IgD-negative memory B cell (primary cell): ENCODE measurements at regions not wholly inside any gene's neighbourhood (a gene's known extent, or its start where the extent isn't known, plus 50 kb on each side); places are given as distances from the start of the nearest gene placed in this dataset.

Experiments
- H3K27ac Mint-ChIP-seq, 3 donors: one replicate each; pipeline ENCODE4 v1.8.0; 2020 to 2022; ENCODE audit warnings: mild to moderate bottlenecking in 3 of 3, mixed read lengths in 3 of 3, moderate library complexity in 1 of 3
- H3K27me3 Mint-ChIP-seq: one replicate; pipeline ENCODE4 v1.8.0; 2021; ENCODE audit warnings: mixed read lengths
- H3K36me3 Mint-ChIP-seq: one replicate; pipeline ENCODE4 v1.8.0; 2020; ENCODE audit warnings: mild to moderate bottlenecking, mixed read lengths
- H3K4me1 Mint-ChIP-seq, 3 donors: one replicate each; pipeline ENCODE4 v1.8.0; 2020 to 2022; ENCODE audit warnings: mixed read lengths in 3 of 3, mild to moderate bottlenecking in 1 of 3
- H3K4me3 Mint-ChIP-seq, 4 donors: one replicate each; pipeline ENCODE4 v1.8.0; 2020 to 2022; ENCODE audit warnings: mild to moderate bottlenecking in 4 of 4, mixed read lengths in 4 of 4, moderate library complexity in 3 of 4
- H3K9me3 Mint-ChIP-seq, 3 donors: one replicate each; pipeline ENCODE4 v1.8.0; 2020 to 2021; ENCODE audit warnings: mixed read lengths in 3 of 3, mild to moderate bottlenecking in 1 of 3

GRCh38 chr7:32316839-32317238, 173.3 kb downstream of the LSM5 start:
- Mint-ChIP-seq H3K36me3 (no peaks in the 10 kb centered on the region), H3K4me3 (no peak overlapping the region), H3K27me3 (peaks cover 10% of the 10 kb centered on the region), H3K27ac (no peak overlapping the region), H3K9me3 (peaks cover 0 to 3% (median 1%) of the 10 kb centered on the region in 3 donors), H3K4me1 (peaks cover 0 to 1% (median 0%) of the 10 kb centered on the region in 3 donors)

- Mint-ChIP-seq H3K27me3 (peaks cover 6% of the 10 kb centered on the region), H3K4me1 (peaks cover 0 to 1% (median 0%) of the 10 kb centered on the region in 3 donors), H3K36me3 (no peaks in the 10 kb centered on the region), H3K27ac (no peak overlapping the region), H3K9me3 (peaks cover 0 to 3% (median 1%) of the 10 kb centered on the region in 3 donors), H3K4me3 (no peak overlapping the region)
Observed at GRCh38 chr7:32314761-32315160, 175.4 kb downstream of the LSM5 start.

- Mint-ChIP-seq H3K27me3 (peaks cover 30% of the 10 kb centered on the region), H3K36me3 (no peaks in the 10 kb centered on the region), H3K4me1 (peaks cover 0 to 3% (median 2%) of the 10 kb centered on the region in 3 donors), H3K9me3 (no peaks in the 10 kb centered on the region), H3K4me3 (no peak overlapping the region), H3K27ac (no peak overlapping the region)
Observed at GRCh38 chr7:32301427-32301826, 188.8 kb downstream of the LSM5 start.

GRCh38 chr7:32299133-32299702, 191.0 kb downstream of the LSM5 start:
- Mint-ChIP-seq H3K4me1 (peaks cover 0 to 3% (median 2%) of the 10 kb centered on the region in 3 donors), H3K36me3 (no peaks in the 10 kb centered on the region), H3K27ac (no peak overlapping the region), H3K4me3 (peak overlapping the region in 1 of 4 donors; percentile 52), H3K9me3 (no peaks in the 10 kb centered on the region), H3K27me3 (peaks cover 35% of the 10 kb centered on the region)

GRCh38 chr7:32298408-32299132, 191.6 kb downstream of the LSM5 start:
- Mint-ChIP-seq H3K4me1 (peaks cover 0 to 3% (median 2%) of the 10 kb centered on the region in 3 donors), H3K9me3 (no peaks in the 10 kb centered on the region), H3K4me3 (peak overlapping the region in 1 of 4 donors; percentile 52), H3K27ac (no peak overlapping the region), H3K36me3 (no peaks in the 10 kb centered on the region), H3K27me3 (peaks cover 35% of the 10 kb centered on the region)

GRCh38 chr7:32293833-32294232, 196.3 kb downstream of the LSM5 start:
- H3K4me1 Mint-ChIP-seq = peaks cover 0 to 1% (median 0%) of the 10 kb centered on the region in 3 donors
- no peaks in the 10 kb centered on the region for H3K9me3 Mint-ChIP-seq
- no peaks in the 10 kb centered on the region for H3K36me3 Mint-ChIP-seq
- H3K27me3 Mint-ChIP-seq = peaks cover 15% of the 10 kb centered on the region
- no peak overlapping the region for H3K4me3 Mint-ChIP-seq
- peak overlapping the region in 1 of 3 donors; percentile 48 for H3K27ac Mint-ChIP-seq

- Mint-ChIP-seq H3K4me1 (no peaks in the 10 kb centered on the region), H3K27me3 (no peaks in the 10 kb centered on the region), H3K4me3 (no peak overlapping the region), H3K27ac (no peak overlapping the region), H3K36me3 (no peaks in the 10 kb centered on the region), H3K9me3 (peaks cover 0 to 2% (median 0%) of the 10 kb centered on the region in 3 donors)
Observed at GRCh38 chr7:32289651-32290414, 200.3 kb downstream of the LSM5 start.

- Mint-ChIP-seq H3K9me3 (peaks cover 0 to 2% (median 0%) of the 10 kb centered on the region in 3 donors), H3K27ac (no peak overlapping the region), H3K4me3 (no peak overlapping the region), H3K4me1 (no peaks in the 10 kb centered on the region), H3K27me3 (peaks cover 2% of the 10 kb centered on the region), H3K36me3 (no peaks in the 10 kb centered on the region)
Observed at GRCh38 chr7:32285698-32286097, 204.5 kb downstream of the LSM5 start.

GRCh38 chr7:32283546-32283945, 206.6 kb downstream of the LSM5 start:
- Mint-ChIP-seq H3K27ac (no peak overlapping the region), H3K4me3 (no peak overlapping the region), H3K27me3 (peaks cover 4% of the 10 kb centered on the region), H3K9me3 (peaks cover 0 to 2% (median 0%) of the 10 kb centered on the region in 3 donors), H3K36me3 (no peaks in the 10 kb centered on the region), H3K4me1 (no peaks in the 10 kb centered on the region)

GRCh38 chr7:32279500-32279899, 209.3 kb upstream of the PDE1C start:
- no peak overlapping the region for H3K4me3 Mint-ChIP-seq
- peaks cover 5% of the 10 kb centered on the region for H3K27me3 Mint-ChIP-seq
- H3K4me1 Mint-ChIP-seq = no peaks in the 10 kb centered on the region
- H3K36me3 Mint-ChIP-seq = no peaks in the 10 kb centered on the region
- peaks cover 0 to 2% (median 0%) of the 10 kb centered on the region in 3 donors for H3K9me3 Mint-ChIP-seq
- H3K27ac Mint-ChIP-seq = no peak overlapping the region

GRCh38 chr7:32275216-32276009, 205.2 kb upstream of the PDE1C start:
- no peaks in the 10 kb centered on the region for H3K36me3 Mint-ChIP-seq
- H3K4me3 Mint-ChIP-seq = no peak overlapping the region
- no peak overlapping the region for H3K27ac Mint-ChIP-seq
- peaks cover 3% of the 10 kb centered on the region for H3K27me3 Mint-ChIP-seq
- H3K4me1 Mint-ChIP-seq = no peaks in the 10 kb centered on the region
- H3K9me3 Mint-ChIP-seq = peaks cover 0 to 3% (median 2%) of the 10 kb centered on the region in 3 donors

- peaks cover 0 to 3% (median 2%) of the 10 kb centered on the region in 3 donors for H3K9me3 Mint-ChIP-seq
- H3K27me3 Mint-ChIP-seq = peaks cover 1% of the 10 kb centered on the region
- no peak overlapping the region for H3K4me3 Mint-ChIP-seq
- H3K4me1 Mint-ChIP-seq = no peaks in the 10 kb centered on the region
- H3K27ac Mint-ChIP-seq = no peak overlapping the region
- H3K36me3 Mint-ChIP-seq = no peaks in the 10 kb centered on the region
Observed at GRCh38 chr7:32273297-32273696, 203.1 kb upstream of the PDE1C start.

- Mint-ChIP-seq H3K9me3 (no peaks in the 10 kb centered on the region), H3K36me3 (no peaks in the 10 kb centered on the region), H3K27me3 (no peaks in the 10 kb centered on the region), H3K4me1 (no peaks in the 10 kb centered on the region), H3K4me3 (no peak overlapping the region), H3K27ac (no peak overlapping the region)
Observed at GRCh38 chr7:32266932-32267475, 196.8 kb upstream of the PDE1C start.

- no peaks in the 10 kb centered on the region for H3K36me3 Mint-ChIP-seq
- no peaks in the 10 kb centered on the region for H3K27me3 Mint-ChIP-seq
- H3K9me3 Mint-ChIP-seq = no peaks in the 10 kb centered on the region
- peaks cover 0 to 3% (median 3%) of the 10 kb centered on the region in 3 donors for H3K4me1 Mint-ChIP-seq
- H3K27ac Mint-ChIP-seq = no peak overlapping the region
- no peak overlapping the region for H3K4me3 Mint-ChIP-seq
Observed at GRCh38 chr7:32264702-32265284, 194.6 kb upstream of the PDE1C start.
